Activated CD4-positive, alpha-beta T cell treated with anti-CD3 and anti-CD28 coated beads, Interleukin-2, amount 10 ng/mL, durations not matched to agents 7 days and 5 days (primary cell): ENCODE measurements at regions not wholly inside any gene's neighbourhood (a gene's known extent, or its start where the extent isn't known, plus 50 kb on each side); places are given as distances from the start of the nearest gene placed in this dataset.

Source experiments
- CTCF ChIA-PET: fragments of 350-600 bp; sonication (Branson Sonifier 250); formaldehyde crosslinking; loops from one replicate; lab custom pipeline; 2021; ENCODE audit warnings: antibody characterized with exemption; lab: Charles Lee
- POLR2A ChIA-PET: fragments of 350-600 bp; sonication (Branson Sonifier 250); formaldehyde crosslinking; loops from one replicate; lab custom pipeline; 2021; ENCODE audit warnings: antibody characterized with exemption; lab: Charles Lee
- DNase-seq: peaks from one replicate; pipeline ENCODE4 v3.0.0-alpha.2; 2020
- H3K27ac Mint-ChIP-seq: one replicate; pipeline ENCODE4 v1.8.0; 2021; ENCODE audit warnings: mild to moderate bottlenecking, moderate library complexity, mixed read lengths
- H3K27me3 Mint-ChIP-seq: one replicate; pipeline ENCODE4 v1.8.0; 2021; ENCODE audit warnings: mixed read lengths
- H3K36me3 Mint-ChIP-seq: one replicate; pipeline ENCODE4 v1.8.0; 2021; ENCODE audit warnings: low read depth, mixed read lengths
- H3K4me1 Mint-ChIP-seq: one replicate; pipeline ENCODE4 v1.8.0; 2021; ENCODE audit warnings: mixed read lengths
- H3K4me3 Mint-ChIP-seq: one replicate; pipeline ENCODE4 v1.8.0; 2021; ENCODE audit warnings: mild to moderate bottlenecking, moderate library complexity, mixed read lengths
- H3K9me3 Mint-ChIP-seq: one replicate; pipeline ENCODE4 v1.8.0; 2021; ENCODE audit warnings: mixed read lengths

DNA sequence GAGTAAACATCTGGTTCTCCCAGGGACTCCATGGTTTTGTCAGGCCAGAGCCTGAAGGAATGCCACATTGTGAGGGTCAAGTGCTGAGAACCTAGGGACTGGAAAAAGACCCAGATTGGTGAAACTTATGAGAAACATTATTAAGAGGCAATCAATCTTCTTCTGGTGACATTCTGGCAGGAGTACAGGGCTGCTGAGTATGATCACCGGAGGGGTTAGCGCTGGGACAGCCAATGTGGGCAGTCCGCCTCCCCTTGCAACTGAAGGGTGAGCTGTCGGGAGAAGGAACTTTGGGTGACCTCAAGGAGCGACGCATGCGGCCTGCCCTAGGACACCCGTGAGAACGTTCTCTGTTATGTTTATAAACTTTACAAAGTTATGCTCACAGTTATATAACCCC is 429.0 kb downstream of the LMO4 start:
- POLR2A ChIA-PET = no interaction called here
- no peak overlapping the region for H3K4me3 Mint-ChIP-seq
- H3K27me3 Mint-ChIP-seq = no peaks in the 10 kb centered on the region
- peaks cover 7% of the 10 kb centered on the region for H3K4me1 Mint-ChIP-seq
- H3K36me3 Mint-ChIP-seq = no peaks in the 10 kb centered on the region
- no peaks in the 10 kb centered on the region for H3K9me3 Mint-ChIP-seq
- CTCF ChIA-PET = no interaction called here
- no peak overlapping the region for H3K27ac Mint-ChIP-seq
- no peak for DNase-seq

DNA sequence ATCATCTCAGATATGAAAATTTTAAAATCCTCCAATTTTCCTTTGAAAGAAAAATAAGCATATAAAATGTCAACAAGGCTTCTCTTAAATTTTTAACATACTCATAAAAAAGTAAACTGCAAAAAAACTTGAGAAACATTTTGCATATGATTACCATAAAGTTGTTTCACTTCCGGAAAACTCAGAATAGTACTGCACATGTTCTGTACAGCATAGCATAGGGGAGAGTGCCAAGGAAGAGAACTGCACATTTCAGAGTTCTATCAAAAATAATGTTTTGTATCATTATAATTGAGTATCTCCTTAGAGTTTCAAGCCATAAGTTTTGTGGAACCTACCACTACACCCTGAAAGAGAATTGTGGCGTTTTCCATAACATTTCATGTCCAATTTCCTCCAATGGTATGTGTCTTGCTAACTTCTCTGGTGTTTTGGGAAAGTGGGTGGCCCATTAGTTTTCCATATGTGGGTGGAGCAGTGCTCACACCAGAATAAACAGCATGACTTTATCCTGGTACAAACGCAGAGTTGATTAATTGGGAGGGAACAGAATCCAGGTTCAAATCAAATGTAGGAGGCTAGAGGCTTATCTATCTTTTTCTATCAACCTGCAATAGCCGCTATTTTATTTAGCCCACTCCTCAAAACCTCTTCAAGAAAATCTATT is 430.9 kb downstream of the LMO4 start:
- ChIA-PET POLR2A (no interaction called here), CTCF (no interaction called here)
- no peaks in the 10 kb centered on the region for H3K27me3 Mint-ChIP-seq
- DNase-seq = no peak
- H3K4me3 Mint-ChIP-seq = no peak overlapping the region
- peaks cover 7% of the 10 kb centered on the region for H3K4me1 Mint-ChIP-seq
- no peak overlapping the region for H3K27ac Mint-ChIP-seq
- no peaks in the 10 kb centered on the region for H3K9me3 Mint-ChIP-seq
- H3K36me3 Mint-ChIP-seq = no peaks in the 10 kb centered on the region

DNA sequence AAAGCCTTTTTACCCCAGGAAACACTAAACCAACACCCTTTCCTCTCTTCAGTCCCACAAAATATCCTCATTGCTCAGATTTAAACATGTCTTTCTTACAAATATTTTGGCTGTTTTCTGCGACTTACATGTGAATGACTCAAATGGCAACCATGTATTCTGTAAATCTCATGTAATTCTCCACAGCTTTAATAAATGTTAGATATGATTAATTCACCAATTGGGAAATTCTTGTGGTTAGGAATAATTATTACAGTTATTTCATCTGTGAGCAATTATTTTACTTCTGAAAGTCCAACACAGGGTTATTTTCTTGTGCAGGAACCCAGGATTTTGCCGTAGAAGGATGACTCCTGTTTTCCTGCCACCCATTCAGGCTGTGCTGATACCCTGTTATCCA is 431.5 kb downstream of the LMO4 start:
- Mint-ChIP-seq H3K4me3 (no peak overlapping the region), H3K27ac (no peak overlapping the region), H3K9me3 (no peaks in the 10 kb centered on the region), H3K27me3 (no peaks in the 10 kb centered on the region), H3K4me1 (peaks cover 7% of the 10 kb centered on the region), H3K36me3 (no peaks in the 10 kb centered on the region)
- POLR2A ChIA-PET = no interaction called here
- no peak for DNase-seq
- CTCF ChIA-PET = no interaction called here

DNA sequence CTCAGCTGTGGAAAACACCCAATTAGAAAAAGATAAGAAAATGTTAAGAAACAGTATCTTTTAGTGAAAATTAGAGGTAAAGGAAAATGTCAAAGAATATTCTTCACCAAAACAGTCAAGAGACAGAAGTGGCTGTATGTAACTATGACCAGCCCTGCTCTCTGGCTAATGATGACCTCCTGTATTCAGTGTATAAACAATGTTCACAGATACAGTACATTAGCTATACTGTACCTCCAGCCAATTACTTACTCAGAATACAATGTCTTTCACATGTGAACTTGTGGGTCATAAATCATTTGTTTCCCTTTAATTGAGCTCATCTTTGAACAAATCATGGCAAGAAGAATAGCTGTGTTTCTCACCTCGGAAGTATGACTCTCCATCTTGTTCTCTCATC is 432.0 kb downstream of the LMO4 start:
- Mint-ChIP-seq H3K36me3 (no peaks in the 10 kb centered on the region), H3K4me1 (peaks cover 7% of the 10 kb centered on the region), H3K4me3 (no peak overlapping the region), H3K27me3 (no peaks in the 10 kb centered on the region), H3K9me3 (no peaks in the 10 kb centered on the region), H3K27ac (no peak overlapping the region)
- CTCF ChIA-PET = no interaction called here
- no peak for DNase-seq
- POLR2A ChIA-PET = no interaction called here

DNA sequence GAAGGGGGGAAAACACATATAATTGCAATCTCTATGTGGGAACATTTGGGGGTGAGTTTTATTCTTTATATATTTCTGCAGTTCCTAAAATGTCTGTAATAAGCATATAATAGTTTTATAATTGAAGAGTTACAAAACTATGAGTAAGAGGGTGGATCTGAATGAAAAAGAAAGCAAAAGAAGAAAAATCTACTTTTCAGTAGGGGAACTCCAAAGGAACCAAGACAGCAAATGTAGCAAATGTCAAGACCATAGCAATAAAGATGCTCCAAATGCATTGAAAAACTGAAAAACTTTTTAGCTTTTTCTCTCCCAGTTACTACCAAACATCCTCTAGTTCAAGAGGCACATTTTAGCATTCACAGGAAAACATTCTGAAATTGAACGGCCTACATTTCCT is 434.8 kb downstream of the LMO4 start:
- Mint-ChIP-seq H3K4me3 (no peak overlapping the region), H3K9me3 (no peaks in the 10 kb centered on the region), H3K27me3 (no peaks in the 10 kb centered on the region), H3K36me3 (no peaks in the 10 kb centered on the region), H3K4me1 (peaks cover 7% of the 10 kb centered on the region), H3K27ac (no peak overlapping the region)
- ChIA-PET CTCF (interaction anchor here (0.6 kb wide), 2 partner anchors 102 to 498 kb away, joined by 3 to 5 read pairs; no protein-coding TSS in a partner anchor), POLR2A (no interaction called here)
- DNase-seq = no peak

DNA sequence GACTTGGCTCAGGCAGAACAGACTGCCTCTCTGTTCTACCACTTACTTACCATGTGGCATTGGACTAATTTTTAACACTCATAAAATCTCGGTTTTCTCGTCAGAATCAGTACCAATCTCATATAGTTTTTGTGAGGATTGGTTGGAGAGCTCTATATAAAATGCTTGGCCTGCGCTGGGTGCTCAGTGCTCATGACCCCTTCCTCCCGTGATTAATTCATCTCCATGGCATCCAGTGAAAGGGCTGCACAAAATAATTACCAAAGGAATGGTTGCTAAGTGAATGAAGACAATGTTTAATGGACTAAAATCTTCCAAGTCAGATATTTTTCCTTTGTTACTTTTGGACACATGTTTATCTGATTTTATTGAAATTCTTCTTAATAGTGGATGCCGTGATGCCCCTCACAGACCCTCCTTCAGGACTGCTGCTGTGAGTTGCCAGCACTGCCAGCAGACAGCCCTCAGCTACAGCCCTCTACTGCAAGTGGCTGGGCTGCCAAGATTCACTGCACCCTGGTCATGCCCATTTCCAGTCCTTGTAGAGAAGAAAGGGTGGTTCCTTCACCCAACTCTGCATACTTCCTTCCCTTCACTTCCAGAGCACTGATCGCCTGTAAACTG is 436.5 kb downstream of the LMO4 start:
- CTCF ChIA-PET = no interaction called here
- no peak overlapping the region for H3K4me3 Mint-ChIP-seq

DNA sequence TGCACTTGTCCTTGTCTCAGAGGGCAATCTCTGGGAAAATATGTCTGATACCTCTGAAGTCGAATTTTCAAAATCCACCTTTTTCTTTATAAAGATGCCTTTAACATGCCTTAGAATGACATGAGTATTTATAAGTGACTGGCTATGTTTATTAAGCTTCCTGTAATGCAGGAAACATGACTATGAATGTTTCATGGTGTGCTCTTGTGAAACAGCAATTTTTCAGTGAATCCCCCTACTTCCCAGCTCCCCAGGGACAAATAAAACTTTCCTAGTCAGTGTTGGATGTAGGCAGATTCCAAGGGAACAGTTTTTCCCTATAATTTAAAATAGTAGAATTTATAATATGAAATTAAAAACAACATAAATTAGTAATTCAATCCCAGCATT is 437.0 kb downstream of the LMO4 start:
- DNase-seq = no peak
- Mint-ChIP-seq H3K9me3 (no peaks in the 10 kb centered on the region), H3K36me3 (no peaks in the 10 kb centered on the region), H3K27ac (no peak overlapping the region), H3K27me3 (no peaks in the 10 kb centered on the region), H3K4me3 (no peak overlapping the region), H3K4me1 (no peaks in the 10 kb centered on the region)
- ChIA-PET CTCF (no interaction called here), POLR2A (no interaction called here)

More for the DNA sequence above, 436.5 kb downstream of the LMO4 start:
- Mint-ChIP-seq H3K9me3 (no peaks in the 10 kb centered on the region), H3K27ac (no peak overlapping the region), H3K27me3 (no peaks in the 10 kb centered on the region), H3K36me3 (no peaks in the 10 kb centered on the region), H3K4me1 (peaks cover 2% of the 10 kb centered on the region)
- POLR2A ChIA-PET = no interaction called here
- no peak for DNase-seq

DNA sequence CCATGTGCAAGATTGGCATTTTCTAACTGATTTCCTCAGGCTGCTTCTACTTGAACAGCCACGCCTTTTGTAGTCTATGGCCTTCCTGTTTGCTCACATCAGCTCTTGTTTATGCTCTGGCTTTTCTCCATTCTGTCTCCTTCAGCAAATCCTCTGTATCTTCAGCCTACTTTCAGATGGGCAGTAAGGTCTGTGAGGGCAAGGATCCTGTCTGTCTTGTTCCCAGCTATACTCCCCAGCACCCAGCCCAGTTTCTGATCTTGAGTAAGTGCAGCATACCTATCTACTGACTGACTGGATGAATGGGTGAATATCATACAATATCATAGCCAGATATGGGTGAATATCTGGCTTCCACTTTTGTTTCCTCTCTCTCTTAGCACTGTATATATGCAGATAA is 438.1 kb downstream of the LMO4 start:
- no peaks in the 10 kb centered on the region for H3K27me3 Mint-ChIP-seq
- H3K36me3 Mint-ChIP-seq = no peaks in the 10 kb centered on the region
- no peak for DNase-seq
- H3K9me3 Mint-ChIP-seq = no peaks in the 10 kb centered on the region
- H3K27ac Mint-ChIP-seq = no peak overlapping the region
- CTCF ChIA-PET = interaction anchor here (0.7 kb wide), 1 partner anchor 20 kb away, joined by 3 read pairs; no protein-coding TSS in a partner anchor
- POLR2A ChIA-PET = no interaction called here
- H3K4me1 Mint-ChIP-seq = no peaks in the 10 kb centered on the region
- H3K4me3 Mint-ChIP-seq = no peak overlapping the region

DNA sequence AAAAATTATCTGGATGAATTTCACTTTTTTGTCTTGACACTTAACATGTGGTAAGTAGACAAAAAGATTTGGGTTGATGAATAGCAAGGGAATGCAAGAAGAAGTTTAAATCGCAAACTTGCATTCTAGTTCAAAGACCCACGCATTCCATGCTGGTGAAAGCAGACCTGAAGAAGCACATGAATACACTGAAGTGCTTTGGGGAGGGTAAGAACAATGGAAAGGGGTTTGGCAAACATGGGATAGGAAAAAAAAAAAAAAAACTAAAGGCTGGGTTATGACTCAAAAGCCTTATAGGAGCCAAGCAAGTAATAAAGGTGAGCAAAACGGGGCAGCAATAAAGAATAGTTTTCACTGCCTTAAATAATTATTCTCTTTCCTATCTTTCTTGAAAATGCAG is 450.2 kb downstream of the LMO4 start:
- ChIA-PET POLR2A (no interaction called here), CTCF (no interaction called here)
- Mint-ChIP-seq H3K27ac (no peak overlapping the region), H3K36me3 (no peaks in the 10 kb centered on the region), H3K27me3 (no peaks in the 10 kb centered on the region), H3K9me3 (no peaks in the 10 kb centered on the region), H3K4me1 (no peaks in the 10 kb centered on the region), H3K4me3 (no peak overlapping the region)
- no peak for DNase-seq

DNA sequence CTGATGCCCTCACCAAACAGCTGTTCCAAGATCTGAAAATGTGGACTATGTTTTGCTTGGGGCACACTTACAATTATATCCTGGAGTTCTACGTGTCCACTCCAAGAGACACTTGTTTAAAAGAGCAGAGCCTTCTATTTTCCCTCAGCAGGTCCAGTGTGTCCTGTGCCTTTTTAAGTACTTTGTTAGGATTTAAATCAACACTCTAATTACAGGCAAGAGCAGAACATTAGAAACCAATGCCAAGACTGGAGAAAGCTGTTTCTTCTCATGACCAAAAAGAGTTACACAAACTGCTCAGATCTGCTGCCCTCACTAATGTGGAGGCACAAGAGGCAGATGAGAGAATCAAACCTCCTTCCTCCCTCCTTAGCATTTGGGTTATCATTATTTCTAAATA is 452.9 kb downstream of the LMO4 start:
- Mint-ChIP-seq H3K36me3 (no peaks in the 10 kb centered on the region), H3K4me3 (no peak overlapping the region)

DNA sequence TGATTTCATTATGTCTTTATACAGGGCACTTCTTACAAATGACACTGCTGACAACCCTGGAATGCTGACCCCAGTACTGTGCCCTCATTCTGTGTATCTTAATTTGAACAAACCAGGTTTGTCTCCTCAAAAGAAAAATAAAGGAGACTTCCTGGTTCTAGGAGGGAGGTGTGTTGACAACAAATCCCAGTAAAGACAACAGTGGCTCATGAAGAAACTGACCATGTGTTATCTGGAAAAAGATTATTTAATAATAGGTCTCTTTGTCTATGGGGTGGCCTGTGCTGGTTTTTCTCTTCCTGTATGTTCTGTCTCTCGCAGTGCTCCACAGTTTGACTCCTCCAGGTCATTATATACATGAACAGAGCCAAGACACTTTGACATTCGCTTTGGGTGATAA is 454.6 kb downstream of the LMO4 start:
- ChIA-PET POLR2A (no interaction called here), CTCF (no interaction called here)
- Mint-ChIP-seq H3K4me1 (no peaks in the 10 kb centered on the region), H3K36me3 (no peaks in the 10 kb centered on the region), H3K27ac (no peak overlapping the region), H3K4me3 (no peak overlapping the region), H3K27me3 (no peaks in the 10 kb centered on the region), H3K9me3 (no peaks in the 10 kb centered on the region)
- DNase-seq = no peak

More for the DNA sequence above, 452.9 kb downstream of the LMO4 start:
- H3K9me3 Mint-ChIP-seq = no peaks in the 10 kb centered on the region
- no peak for DNase-seq
- H3K27me3 Mint-ChIP-seq = no peaks in the 10 kb centered on the region
- H3K27ac Mint-ChIP-seq = no peak overlapping the region
- ChIA-PET POLR2A (no interaction called here), CTCF (no interaction called here)
- H3K4me1 Mint-ChIP-seq = no peaks in the 10 kb centered on the region

DNA sequence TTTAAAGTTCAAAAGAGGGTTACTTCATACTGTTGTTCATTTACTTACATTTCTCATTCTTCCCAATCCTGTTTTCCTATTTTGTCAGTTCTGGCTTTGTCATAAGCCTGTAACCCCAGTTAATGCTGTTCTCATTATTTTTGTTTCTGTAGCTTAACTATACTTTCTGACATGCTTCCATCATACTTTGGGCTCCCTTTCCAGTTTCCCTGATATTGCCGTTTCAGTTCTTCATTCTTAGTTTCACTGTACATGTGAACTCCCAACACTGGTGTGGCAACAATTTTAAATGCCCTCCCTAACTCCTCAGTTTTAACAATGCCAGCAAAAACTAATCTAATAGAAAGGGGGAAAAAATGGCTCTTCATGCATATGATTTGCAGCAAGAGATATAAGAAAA is 456.7 kb downstream of the LMO4 start:
- no peak for DNase-seq
- H3K9me3 Mint-ChIP-seq = no peaks in the 10 kb centered on the region
- no peak overlapping the region for H3K27ac Mint-ChIP-seq
- no peaks in the 10 kb centered on the region for H3K36me3 Mint-ChIP-seq
- no peaks in the 10 kb centered on the region for H3K27me3 Mint-ChIP-seq
- ChIA-PET CTCF (no interaction called here), POLR2A (no interaction called here)
- H3K4me1 Mint-ChIP-seq = no peaks in the 10 kb centered on the region
- no peak overlapping the region for H3K4me3 Mint-ChIP-seq

DNA sequence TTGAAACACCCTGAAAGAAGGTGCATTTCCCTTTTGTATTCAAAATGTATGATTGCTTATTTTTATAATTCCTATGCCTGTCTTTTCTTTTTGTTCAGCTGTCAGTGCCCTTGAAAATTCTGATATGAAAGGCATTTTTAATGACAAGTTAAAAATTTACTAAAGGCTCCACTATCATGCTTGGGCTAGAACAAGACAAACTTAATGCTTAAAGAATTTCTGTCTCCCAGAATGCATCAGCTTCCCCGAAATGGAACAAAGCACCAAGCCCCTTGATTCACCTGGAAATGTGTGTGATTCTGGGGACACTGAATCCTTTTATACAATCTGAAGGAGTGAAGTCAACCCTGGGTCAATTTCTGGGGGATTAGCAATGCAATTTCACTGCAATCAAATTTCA is 457.5 kb downstream of the LMO4 start:
- Mint-ChIP-seq H3K4me1 (no peaks in the 10 kb centered on the region), H3K4me3 (no peak overlapping the region), H3K36me3 (no peaks in the 10 kb centered on the region), H3K27ac (no peak overlapping the region), H3K9me3 (no peaks in the 10 kb centered on the region), H3K27me3 (no peaks in the 10 kb centered on the region)
- ChIA-PET POLR2A (no interaction called here), CTCF (no interaction called here)
- no peak for DNase-seq
